Middle frontal gyrus (tissue), 1 donor: ENCODE measurements at regions not wholly inside any gene's neighbourhood (a gene's known extent, or its start where the extent isn't known, plus 50 kb on each side); places are given as distances from the start of the nearest gene placed in this dataset.

Experiments
- DNase-seq: peaks from one replicate; pipeline ENCODE4 v3.0.0-alpha.2; 2015; ENCODE audit warnings: low spot score; ENCODE audit errors: extremely low spot score

DNA sequence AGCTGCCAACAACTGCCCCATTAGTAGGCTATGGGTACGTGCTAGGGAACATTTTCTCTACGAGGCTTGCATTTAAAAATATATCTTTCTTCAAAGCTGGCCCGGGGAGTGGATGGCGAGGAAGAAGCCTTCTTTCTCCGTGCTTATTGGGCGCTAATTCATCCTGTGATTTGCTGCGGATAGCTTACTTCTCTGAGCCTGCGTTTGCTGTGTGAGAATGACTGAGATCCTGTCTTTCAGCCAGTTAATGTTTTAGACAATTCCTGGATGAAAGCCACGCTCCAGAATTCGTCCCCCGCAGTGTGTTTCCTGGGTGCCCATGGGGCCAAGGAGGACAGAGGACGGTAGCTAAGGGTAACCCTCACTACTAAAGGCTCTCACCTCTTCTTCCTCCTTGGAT lies 57.8 kb upstream of the TARBP1 start:
- DNase-seq: no peak

DNA sequence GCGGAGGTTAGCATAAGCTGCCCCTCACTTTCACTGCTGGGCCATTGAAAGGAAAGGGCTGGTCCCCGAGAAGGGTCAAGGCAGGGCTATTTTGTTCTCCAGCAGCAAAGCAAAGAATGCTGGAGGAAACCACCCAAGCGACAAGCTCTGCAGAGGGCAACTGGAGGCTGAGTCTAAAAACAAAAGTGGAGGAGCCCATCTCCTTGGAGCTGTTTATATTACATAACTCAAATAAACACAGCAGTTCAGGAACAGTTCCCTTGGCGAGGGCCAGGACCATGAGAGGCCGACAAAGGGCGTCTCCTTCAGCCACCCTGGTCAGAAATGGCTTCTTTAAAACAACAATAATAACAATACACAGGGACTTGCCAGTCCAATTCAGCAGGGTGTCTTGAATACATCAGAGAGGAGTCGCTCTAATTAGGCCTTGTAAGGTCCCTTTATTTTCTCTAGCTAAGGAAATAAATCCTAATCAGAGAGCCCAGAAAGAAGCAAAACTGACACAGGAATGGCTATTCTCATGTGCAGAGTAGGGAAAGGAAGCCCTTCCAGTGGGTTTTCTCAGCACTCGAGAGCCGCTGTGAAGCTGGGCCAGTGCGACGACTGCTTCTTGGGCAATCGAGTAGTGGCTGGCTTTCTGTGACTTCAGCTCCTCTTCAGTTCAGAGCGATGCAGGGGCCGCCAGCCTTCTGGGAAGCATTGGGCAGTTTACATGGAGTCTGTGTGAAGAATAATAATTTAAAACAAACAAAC lies 57.0 kb upstream of the TARBP1 start:
- no peak for DNase-seq

DNA sequence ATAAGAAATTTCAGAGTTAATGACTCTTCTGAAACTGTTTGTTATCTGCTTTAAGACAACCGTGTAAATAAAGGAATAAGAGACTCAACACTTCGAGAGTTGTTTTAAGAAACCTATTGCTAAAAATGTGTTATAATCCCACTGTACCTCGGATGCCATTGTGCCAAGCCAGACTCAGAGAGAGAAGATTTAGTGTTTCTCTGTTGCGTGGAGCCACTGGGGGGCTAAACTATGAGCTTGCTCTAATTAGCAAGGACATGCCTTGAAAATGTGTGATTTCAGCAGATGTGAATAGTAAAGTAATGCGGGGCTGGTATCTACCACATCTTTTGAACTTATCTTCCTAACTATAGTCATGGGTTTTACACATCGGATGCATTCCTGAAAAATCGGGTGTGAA lies 56.2 kb upstream of the TARBP1 start:
- no peak for DNase-seq

DNA sequence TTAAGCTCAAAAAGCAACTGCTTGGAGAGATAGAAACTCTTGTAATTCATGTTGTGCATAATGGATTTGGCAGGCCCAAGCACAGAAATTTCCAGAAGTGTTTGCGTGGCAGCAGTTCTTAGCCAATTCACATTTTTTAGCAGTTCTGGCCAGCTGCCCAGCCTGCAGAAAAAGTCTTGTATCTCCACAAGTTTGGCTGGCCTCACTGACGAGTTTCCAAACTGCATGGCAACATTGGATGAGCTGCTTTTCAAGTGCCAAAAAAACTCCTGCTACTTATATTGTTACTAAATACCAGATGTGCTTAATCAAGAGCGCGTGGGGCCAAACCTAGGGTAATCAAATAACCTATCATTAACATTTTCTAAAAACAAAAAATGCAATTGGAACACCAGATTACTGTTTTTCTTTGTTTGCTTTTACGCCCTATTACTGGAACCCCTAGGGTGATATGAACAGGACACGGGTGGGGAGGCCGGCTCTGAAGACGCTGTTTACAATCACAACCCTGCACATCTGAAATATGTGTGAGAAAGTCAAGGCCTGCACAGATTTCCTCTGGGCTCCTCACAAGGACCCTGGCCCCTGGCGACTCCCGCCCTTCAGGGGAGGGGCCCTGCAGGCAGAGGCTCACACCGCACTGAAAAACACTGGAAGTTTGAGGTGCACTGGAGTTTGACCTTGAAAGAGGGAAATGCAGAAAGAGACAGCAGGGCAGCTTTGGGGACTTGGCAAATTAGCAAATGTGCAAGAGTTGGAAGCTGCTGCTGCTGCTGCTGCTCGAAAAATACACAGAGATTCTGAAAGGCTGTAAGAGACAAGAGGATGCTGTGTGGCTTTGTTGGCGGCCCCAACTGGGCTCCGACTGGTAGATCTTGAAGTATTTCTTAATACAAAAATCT lies 55.2 kb upstream of the TARBP1 start:
- peak; percentile 85 for DNase-seq

DNA sequence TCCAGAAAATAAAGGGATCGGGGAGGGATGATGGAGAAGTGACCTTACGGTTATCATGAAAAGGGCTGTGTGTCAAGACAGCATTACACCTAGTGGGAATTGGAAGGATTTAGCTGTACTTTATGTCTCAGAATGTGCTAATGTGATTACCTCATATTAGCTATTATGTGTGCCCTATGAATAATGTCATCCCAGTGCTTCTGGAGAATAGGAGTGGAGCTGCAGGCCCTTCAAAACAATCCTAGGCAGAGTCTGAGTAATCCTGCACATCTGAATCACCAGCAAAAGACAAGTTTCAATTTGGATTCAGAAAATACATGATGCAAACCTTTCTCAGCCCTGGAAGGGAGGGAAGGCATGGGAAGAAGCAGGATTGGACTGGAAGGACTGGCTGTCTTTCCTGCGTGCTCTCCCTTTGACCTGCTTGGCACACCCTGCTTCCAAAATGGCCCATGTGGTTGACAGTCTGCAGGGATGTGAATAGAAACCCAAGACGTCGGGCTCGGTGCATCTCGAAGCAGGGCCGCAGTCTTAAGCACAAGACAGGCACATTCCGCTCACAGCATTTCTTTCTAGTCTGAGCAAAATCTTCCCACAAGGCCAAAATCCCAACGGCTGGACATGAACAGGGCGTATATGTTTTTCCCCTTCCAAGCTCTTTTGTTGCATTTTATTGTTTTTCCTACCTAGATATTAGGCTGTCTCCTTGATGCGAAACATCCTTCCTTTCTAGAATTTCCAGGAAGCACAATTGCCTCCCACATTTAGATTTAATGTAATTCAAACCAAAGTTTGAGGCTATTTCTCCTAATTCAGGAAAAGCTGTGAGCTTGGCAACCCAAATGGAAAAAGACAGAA lies 54.3 kb upstream of the TARBP1 start:
- DNase-seq: no peak

DNA sequence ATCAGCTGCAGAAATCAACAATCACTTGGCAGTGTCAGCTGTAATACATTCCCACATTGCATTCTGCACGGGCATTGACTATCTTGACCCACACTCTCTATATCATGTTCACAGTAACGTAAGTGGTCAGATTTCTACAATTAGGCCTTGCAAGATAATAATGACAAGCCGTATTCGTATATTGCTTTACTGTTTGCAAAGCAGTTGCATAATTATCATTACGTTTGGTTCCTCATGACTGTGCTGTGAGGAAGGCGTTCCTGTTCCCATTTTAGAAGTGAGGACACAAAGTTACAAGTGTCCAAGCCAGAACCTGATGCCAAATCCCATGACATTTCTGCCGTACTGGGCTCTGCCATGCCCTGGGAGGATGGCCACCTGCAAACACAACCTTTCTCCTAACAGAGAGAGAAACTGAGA lies 53.5 kb upstream of the TARBP1 start:
- no peak for DNase-seq

DNA sequence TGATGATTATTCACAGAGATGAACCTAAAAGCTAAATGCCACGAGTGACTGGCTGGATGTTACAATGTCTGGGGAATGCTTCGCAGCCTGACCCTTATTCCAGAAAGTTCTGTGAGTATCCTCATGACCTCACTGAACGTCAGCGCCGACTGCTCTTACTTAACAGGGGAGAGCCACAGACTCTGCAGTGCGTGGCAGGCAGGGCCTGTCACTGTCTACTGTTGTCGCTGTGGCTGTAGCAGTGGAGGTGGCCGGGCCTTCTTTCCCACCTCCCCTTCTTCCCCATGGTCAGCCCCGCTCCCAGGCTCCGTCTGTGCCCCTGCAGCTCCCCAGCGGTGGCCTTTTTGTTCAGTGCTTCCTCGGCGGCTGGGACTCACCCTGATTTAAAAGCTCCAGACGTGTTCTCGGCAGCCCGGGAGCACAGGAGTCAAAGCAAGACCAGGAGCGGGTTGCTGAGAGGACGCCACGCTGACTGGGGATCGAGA lies 52.2 kb upstream of the TARBP1 start:
- DNase-seq: no peak

DNA sequence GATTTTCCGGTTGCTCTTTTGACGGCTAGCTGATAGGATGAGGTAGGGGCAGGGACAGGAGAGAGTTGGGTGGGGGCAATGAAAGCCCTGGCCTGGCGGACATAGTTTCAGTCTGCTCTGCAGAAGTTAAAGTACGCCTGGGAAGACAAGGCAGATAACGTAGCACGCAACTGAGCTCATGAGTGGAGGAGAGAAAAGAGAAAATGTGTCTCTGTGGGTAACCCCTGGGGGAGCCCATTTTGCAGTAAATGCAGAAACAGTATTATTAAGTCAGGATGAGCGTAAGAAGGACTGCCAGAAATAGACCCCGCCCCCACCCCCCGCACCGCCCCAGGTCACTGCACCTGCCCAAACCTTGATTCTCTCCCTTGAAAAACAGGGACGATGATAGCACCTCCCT lies 51.7 kb upstream of the TARBP1 start:
- no peak for DNase-seq

DNA sequence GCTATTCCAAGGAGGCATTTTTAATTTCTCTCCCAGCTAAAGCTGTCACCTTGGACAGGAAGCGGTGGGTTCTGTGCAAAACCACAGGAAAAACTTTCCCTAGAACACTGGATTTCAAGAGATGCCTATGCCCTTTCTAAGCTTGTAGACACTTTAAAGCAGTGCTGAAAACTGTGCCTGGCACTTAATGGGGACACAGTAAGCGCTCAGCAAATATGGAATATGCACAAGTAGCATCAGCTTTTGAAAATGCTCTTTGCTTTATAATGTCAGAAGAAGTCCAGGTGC lies 50.9 kb upstream of the TARBP1 start:
- no peak for DNase-seq

DNA sequence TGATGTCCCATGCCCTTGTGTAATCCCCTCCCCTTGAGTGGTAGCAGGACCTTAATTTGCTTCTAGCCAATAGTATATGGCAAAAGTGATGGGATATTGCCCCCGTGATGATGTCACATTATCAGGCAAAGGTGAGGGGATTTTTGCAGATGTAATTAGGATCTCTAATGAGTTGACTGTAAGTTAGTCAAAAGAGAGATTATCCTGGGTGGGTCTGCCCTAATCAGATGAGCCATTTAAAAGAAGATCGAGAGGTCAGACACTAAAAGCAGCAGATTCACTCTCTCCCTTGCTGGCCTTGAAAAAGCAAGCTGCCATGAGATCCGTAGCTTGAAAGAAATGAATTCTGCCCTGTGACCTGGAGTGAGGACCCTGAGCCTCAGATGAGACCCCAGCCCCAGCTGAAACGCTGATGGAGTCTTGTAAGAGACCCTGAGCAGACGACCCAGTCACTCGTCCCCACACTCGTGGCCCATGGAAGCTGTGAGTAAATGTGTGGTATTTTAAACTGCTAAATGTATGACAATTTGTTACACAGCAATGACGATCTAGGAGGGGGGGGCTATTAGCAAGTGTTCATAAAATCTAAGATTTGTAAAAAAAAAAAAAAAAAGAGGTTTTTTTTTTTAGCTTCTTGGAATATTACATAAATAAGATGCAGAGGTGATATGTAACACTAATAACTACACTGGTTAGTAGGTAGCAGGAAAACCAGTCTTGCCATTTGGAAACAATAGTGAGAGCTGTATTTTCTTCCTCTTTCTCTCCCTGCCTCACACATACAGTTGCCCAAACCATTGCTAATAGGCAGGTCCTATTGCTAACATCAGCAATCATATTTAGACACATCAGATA lies 50.3 kb upstream of the TARBP1 start:
- no peak for DNase-seq
